CD14-positive monocyte (primary cell): ENCODE measurements at regions not wholly inside any gene's neighbourhood (a gene's known extent, or its start where the extent isn't known, plus 50 kb on each side); places are given as distances from the start of the nearest gene placed in this dataset.

Experiments
- DNase-seq, 3 donors: peaks; one replicate each; pipeline ENCODE4 v3.0.0-alpha.2; 2011 to 2022
- H2AFZ ChIP-seq: 2 replicates; pipeline ENCODE4 v1.6.0; 2012; ENCODE audit warnings: mild to moderate bottlenecking, low read depth, low read length, inconsistent platforms; ENCODE audit not compliant: insufficient read depth, poor library complexity, severe bottlenecking
- H3K27ac ChIP-seq, 2 donors: 1 replicate in 1 of 2; 2 replicates in 1 of 2; pipeline ENCODE4 v1.5.1; 2012 to 2013; ENCODE audit warnings: low read length in 2 of 2, control low read depth in 1 of 2, inconsistent platforms in 1 of 2, low read depth in 1 of 2, mild to moderate bottlenecking in 1 of 2
- H3K27me3 ChIP-seq, 2 donors: one replicate each; pipeline versions ENCODE4 v1.6.0 to v1.6.1; 2011 to 2013; ENCODE audit warnings: low read length in 2 of 2; ENCODE audit not compliant: control insufficient read depth in 2 of 2, insufficient read depth in 2 of 2
- H3K36me3 ChIP-seq, 2 donors: replicated peaks in 1 of 2; 1 replicate in 1 of 2; 2 replicates in 1 of 2; pipeline versions ENCODE4 v1.5.1 to v1.6.1; 2012 to 2013; ENCODE audit warnings: low read length in 2 of 2, control low read depth in 1 of 2, inconsistent platforms in 1 of 2, mild to moderate bottlenecking in 1 of 2; ENCODE audit not compliant: insufficient read depth in 2 of 2, control insufficient read depth in 1 of 2
- H3K4me1 ChIP-seq, 2 donors: 1 replicate in 1 of 2; 2 replicates in 1 of 2; pipeline versions ENCODE4 v1.5.1 to v1.6.1; 2012 to 2013; ENCODE audit warnings: low read length in 2 of 2, control low read depth in 1 of 2, inconsistent platforms in 1 of 2, mild to moderate bottlenecking in 1 of 2, moderate library complexity in 1 of 2; ENCODE audit not compliant: insufficient read depth in 2 of 2, control insufficient read depth in 1 of 2
- H3K4me2 ChIP-seq: replicated peaks from 2 replicates; pipeline ENCODE3; 2012; ENCODE audit warnings: low read length, moderate library complexity, mild to moderate bottlenecking; ENCODE audit not compliant: poor library complexity, severe bottlenecking; ENCODE audit errors: extremely low read depth
- H3K4me3 ChIP-seq, 3 experiments: fragments of 200-600 bp in 1 of 3; sonication (generic) in 1 of 3; replicated peaks in 1 of 3; 1 replicate in 2 of 3; 2 replicates in 1 of 3; pipeline ENCODE4 v1.5.1; 2011 to 2013; ENCODE audit warnings: low read length in 3 of 3, mild to moderate bottlenecking in 3 of 3, control low read depth in 2 of 3, low read depth in 2 of 3, inconsistent platforms in 1 of 3, moderate library complexity in 1 of 3
- H3K79me2 ChIP-seq: 2 replicates; pipeline ENCODE4 v1.6.0; 2012; ENCODE audit warnings: mild to moderate bottlenecking, control low read depth, inconsistent platforms, low read length, moderate library complexity; ENCODE audit not compliant: insufficient read depth
- H3K9ac ChIP-seq: 2 replicates; pipeline ENCODE4 v1.6.0; 2017; ENCODE audit warnings: low read length, mild to moderate bottlenecking; ENCODE audit not compliant: insufficient read depth, poor library complexity, severe bottlenecking
- H3K9me3 ChIP-seq, 2 donors: replicated peaks in 1 of 2; 1 replicate in 1 of 2; 2 replicates in 1 of 2; pipeline versions ENCODE4 v1.5.1 to v1.6.1; 2012 to 2013; ENCODE audit warnings: low read length in 2 of 2, control low read depth in 1 of 2; ENCODE audit not compliant: control insufficient read depth in 1 of 2, insufficient read depth in 1 of 2
- H4K20me1 ChIP-seq: 2 replicates; pipeline ENCODE4 v1.6.0; 2012; ENCODE audit warnings: mild to moderate bottlenecking, low read length, control low read depth, moderate library complexity; ENCODE audit not compliant: insufficient read depth
- H3K27ac Mint-ChIP-seq, 7 donors: one replicate each; pipeline ENCODE4 v1.8.0; 2020; ENCODE audit warnings: mild to moderate bottlenecking in 7 of 7, mixed read lengths in 7 of 7, moderate library complexity in 6 of 7, inconsistent platforms in 2 of 7
- H3K27me3 Mint-ChIP-seq, 3 donors: one replicate each; pipeline ENCODE4 v1.8.0; 2021 to 2022; ENCODE audit warnings: low read depth in 3 of 3, mild to moderate bottlenecking in 3 of 3, mixed read lengths in 3 of 3, moderate library complexity in 3 of 3, inconsistent platforms in 1 of 3
- H3K36me3 Mint-ChIP-seq, 2 donors: one replicate each; pipeline ENCODE4 v1.8.0; 2020; ENCODE audit warnings: mixed read lengths in 2 of 2, inconsistent platforms in 1 of 2, mild to moderate bottlenecking in 1 of 2
- H3K4me1 Mint-ChIP-seq: one replicate; pipeline ENCODE4 v1.8.0; 2020; ENCODE audit warnings: mild to moderate bottlenecking, mixed read lengths
- H3K4me3 Mint-ChIP-seq, 2 donors: one replicate each; pipeline ENCODE4 v1.8.0; 2020; ENCODE audit warnings: mild to moderate bottlenecking in 2 of 2, mixed read lengths in 2 of 2, moderate library complexity in 1 of 2
- H3K9me3 Mint-ChIP-seq, 7 donors: one replicate each; pipeline ENCODE4 v1.8.0; 2020 to 2022; ENCODE audit warnings: mixed read lengths in 7 of 7, mild to moderate bottlenecking in 6 of 7, moderate library complexity in 6 of 7, inconsistent platforms in 2 of 7
- CTCF ChIP-seq: fragments of 200-600 bp; IDR thresholded peaks from one replicate; pipeline ENCODE4 v1.8.0; 2022; ENCODE audit warnings: antibody characterized with exemption, mild to moderate bottlenecking
- WGBS: methylation state at CpG from one replicate; pipeline ENCODE4 v1.1.5; 2013; ENCODE audit warnings: missing lambda C conversion rate; ENCODE audit not compliant: insufficient coverage; 5-methylcytosine and 5-hydroxymethylcytosine counted together
- intact Hi-C, 2 donors: fragments of 100-400 bp; cut with micrococcal nuclease; formaldehyde crosslinking; loops; one replicate each; pipeline versions ENCODE4 v1.15.0 to v1.15.1; 2023

DNA sequence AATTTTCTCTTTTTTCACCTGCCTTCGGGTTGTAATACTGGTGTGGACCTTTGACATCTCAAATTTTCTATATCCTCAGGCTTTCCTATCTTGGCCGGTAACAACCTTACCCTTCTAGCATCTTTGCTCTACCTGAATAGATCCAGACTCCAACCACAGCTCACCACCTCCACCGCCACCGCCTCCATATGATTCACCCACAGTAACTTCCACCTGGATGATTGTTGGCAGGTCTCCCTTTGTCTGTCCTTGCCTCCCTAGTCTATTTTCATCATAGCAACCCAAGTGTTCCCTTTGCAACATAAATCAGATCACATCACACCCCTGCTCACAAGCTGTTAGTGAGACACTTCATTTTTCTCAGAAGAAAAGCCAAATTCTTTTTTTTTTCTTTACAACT, 525.8 kb upstream of the POU3F2 start:
- no peaks in the 10 kb centered on the region for H3K27me3 ChIP-seq
- H3K9ac ChIP-seq = no peak overlapping the region
- intact Hi-C loops = no loop called here
- Mint-ChIP-seq H3K27ac (no peak overlapping the region), H3K27me3 (peaks cover 0 to 1% (median 0%) of the 10 kb centered on the region in 3 donors), H3K36me3 (no peaks in the 10 kb centered on the region), H3K4me3 (no peak overlapping the region), H3K9me3 (peaks cover 2 to 9% (median 6%) of the 10 kb centered on the region in 7 donors), H3K4me1 (no peaks in the 10 kb centered on the region)
- H2AFZ ChIP-seq = no peak overlapping the region
- no peak for DNase-seq
- no peaks in the 10 kb centered on the region for H3K79me2 ChIP-seq
- peaks cover 0 to 3% of the 10 kb centered on the region in 2 donors for H3K9me3 ChIP-seq
- H3K4me2 ChIP-seq = no peak overlapping the region
- no peaks in the 10 kb centered on the region for H3K36me3 ChIP-seq
- H3K4me1 ChIP-seq = no peaks in the 10 kb centered on the region
- 100% methylated on average over 4 of the region's 4 CpGs for WGBS
- no peaks in the 10 kb centered on the region for H4K20me1 ChIP-seq
- no peak for TF ChIP-seq CTCF
- no peak overlapping the region for H3K27ac ChIP-seq
- H3K4me3 ChIP-seq = no peak overlapping the region

- WGBS = 80% methylated on average over 5 of the region's 5 CpGs
- H3K27ac Mint-ChIP-seq = no peak overlapping the region
Measured at GRCh38 chr6:98310443-98310842, 523.9 kb upstream of the POU3F2 start.

More at GRCh38 chr6:98310443-98310842, 523.9 kb upstream of the POU3F2 start:
- peaks cover 0 to 3% of the 10 kb centered on the region in 2 donors for H3K9me3 ChIP-seq
- intact Hi-C loops = no loop called here
- Mint-ChIP-seq H3K9me3 (peaks cover 2 to 8% (median 5%) of the 10 kb centered on the region in 7 donors), H3K4me1 (no peaks in the 10 kb centered on the region), H3K36me3 (no peaks in the 10 kb centered on the region), H3K27me3 (no peaks in the 10 kb centered on the region), H3K4me3 (no peak overlapping the region)
- no peak overlapping the region for H3K9ac ChIP-seq
- H3K79me2 ChIP-seq = no peaks in the 10 kb centered on the region
- H3K27ac ChIP-seq = no peak overlapping the region
- DNase-seq = no peak
- no peaks in the 10 kb centered on the region for H3K4me1 ChIP-seq
- H4K20me1 ChIP-seq = no peaks in the 10 kb centered on the region
- H3K36me3 ChIP-seq = no peaks in the 10 kb centered on the region
- no peaks in the 10 kb centered on the region for H3K27me3 ChIP-seq
- no peak overlapping the region for H3K4me2 ChIP-seq
- no peak overlapping the region for H2AFZ ChIP-seq
- no peak for TF ChIP-seq CTCF
- no peak overlapping the region for H3K4me3 ChIP-seq
